Skin epidermis (tissue), 12 donors: ENCODE measurements at regions not wholly inside any gene's neighbourhood (a gene's known extent, or its start where the extent isn't known, plus 50 kb on each side); places are given as distances from the start of the nearest gene placed in this dataset.
"Not testable (repeated sequence)": the region's sequence is repeated elsewhere in the genome, so short reads cannot be mapped to it uniquely, and the experiment has no call there.

ENCODE experiments used
- H3K27ac ChIP-seq, 21 experiments: fragments of 200-600 bp; sonication (generic) in 11 of 21; one replicate each; pipeline ENCODE4 v1.5.0; 2020; ENCODE audit warnings: mild to moderate bottlenecking in 3 of 21, inconsistent platforms in 2 of 21, moderate library complexity in 2 of 21
- H3K4me3 ChIP-seq, 7 experiments: fragments of 200-600 bp; sonication (generic) in 2 of 7; one replicate each; pipeline ENCODE4 v1.5.0; 2020; ENCODE audit warnings: inconsistent platforms in 2 of 7, mild to moderate bottlenecking in 2 of 7, moderate library complexity in 1 of 7

DNA sequence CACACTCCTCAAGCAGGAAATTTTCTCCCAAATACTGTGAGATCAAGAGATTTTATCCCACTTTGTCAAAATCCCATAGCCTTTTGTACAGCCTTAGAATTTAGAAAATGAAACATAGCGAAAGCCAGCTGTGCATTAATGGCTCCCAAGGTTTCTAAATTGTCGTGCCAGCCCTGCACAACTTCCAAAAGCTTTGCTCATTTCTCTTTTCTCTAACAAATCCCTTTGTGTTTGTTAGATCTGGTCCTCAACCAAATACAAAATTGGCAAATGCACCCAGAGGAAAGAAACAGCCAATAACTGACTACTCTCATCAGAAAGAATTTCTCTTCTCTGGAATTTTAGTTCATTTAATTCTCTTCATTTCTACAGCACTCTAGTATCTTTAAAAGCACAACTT is 361.1 kb downstream of the INSIG2 start:
- H3K4me3 ChIP-seq: no peak overlapping the region
- H3K27ac ChIP-seq: no peak overlapping the region

- no peak overlapping the region for H3K27ac ChIP-seq
- no peak overlapping the region for H3K4me3 ChIP-seq
Measured at GRCh38 chr2:118443596-118443995, 355.3 kb downstream of the INSIG2 start.

GRCh38 chr2:118442996-118443553 is 354.8 kb downstream of the INSIG2 start:
- H3K27ac ChIP-seq: no peak overlapping the region
- H3K4me3 ChIP-seq: no peak overlapping the region

DNA sequence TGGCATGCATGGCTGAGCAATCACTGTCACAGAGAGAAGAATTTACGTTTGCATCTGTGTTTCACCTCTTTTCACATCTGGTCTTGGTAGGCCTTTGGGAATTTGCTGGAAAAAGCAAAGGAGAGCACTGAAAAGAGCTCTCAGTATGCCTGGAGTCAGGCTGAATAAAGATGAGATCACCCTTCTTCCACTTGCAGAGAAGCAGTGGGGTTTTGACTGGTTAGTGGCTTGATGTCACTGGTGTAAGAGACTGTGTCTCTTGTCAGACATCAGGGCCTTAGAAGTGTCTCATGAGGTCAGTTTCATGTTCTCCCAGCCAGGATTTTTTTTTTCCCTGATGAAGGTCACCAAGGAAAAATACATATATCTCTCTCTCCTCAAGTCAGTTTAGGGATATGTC is 353.8 kb downstream of the INSIG2 start:
- Histone ChIP-seq H3K27ac (no peak overlapping the region), H3K4me3 (no peak overlapping the region)

GRCh38 chr2:118440404-118441098 is 352.3 kb downstream of the INSIG2 start:
- no peak overlapping the region for H3K27ac ChIP-seq
- H3K4me3 ChIP-seq: no peak overlapping the region

DNA sequence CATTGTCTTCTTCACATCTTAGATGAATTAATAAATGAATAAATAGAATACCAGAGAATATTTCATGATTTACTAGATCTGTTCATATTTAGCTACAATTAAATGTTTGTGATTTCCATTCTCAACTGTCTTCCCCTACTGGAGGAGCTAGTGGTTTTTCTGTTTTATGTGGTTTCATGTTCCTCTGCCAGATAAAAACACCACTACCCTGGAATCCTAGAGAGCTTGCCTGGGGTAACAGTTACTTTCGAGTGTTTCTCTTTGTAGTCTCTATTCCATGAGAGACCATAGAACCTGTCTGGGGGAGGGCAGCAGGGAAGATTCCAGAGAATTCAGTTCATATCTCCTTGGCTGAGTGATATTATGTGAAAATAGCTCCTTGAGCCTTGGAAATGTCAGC is 349.2 kb downstream of the INSIG2 start:
- no peak overlapping the region for H3K27ac ChIP-seq
- H3K4me3 ChIP-seq: no peak overlapping the region

DNA sequence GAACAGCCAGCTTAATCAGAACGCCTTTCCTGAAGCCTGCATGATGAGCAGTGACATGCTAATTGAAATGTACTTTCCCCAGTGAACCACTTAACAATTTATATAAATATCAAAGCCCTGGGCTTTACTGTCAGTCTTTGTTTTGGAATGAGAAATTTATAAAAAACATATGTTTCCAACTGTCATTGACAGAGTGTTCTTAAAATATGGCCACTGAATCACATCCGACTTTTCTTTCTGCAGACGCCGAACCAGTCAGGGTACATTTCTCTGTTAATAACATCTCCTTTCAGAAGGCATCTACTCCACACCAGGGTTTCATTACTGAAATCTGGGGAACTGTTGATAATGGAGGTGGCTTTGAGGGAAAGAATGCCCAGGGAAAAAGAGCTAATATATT is 343.7 kb downstream of the INSIG2 start:
- Histone ChIP-seq H3K4me3 (no peak overlapping the region), H3K27ac (peak overlapping the region in 1 of 21 experiments; percentile 11)

DNA sequence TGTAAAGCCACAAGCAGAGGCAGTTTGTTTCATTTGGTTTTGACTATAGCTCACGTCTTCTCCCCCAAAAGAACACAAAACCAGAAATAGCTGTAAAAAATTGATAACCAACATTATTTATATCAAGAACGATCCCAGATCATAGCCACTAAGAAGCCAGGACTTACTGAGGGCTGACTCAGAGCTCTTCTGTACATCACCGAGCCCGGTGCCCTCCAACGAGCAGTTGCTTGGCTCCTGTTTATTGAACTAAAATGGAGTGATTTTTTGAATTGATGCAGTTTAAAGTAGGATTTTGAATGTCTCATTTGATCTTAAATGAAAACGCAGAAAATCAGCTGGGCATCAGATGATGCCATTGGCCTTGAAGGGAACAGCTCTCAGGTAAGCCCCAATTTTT is 343.3 kb downstream of the INSIG2 start:
- Histone ChIP-seq H3K27ac (peak overlapping the region in 2 of 21 experiments; percentile 16 to 54), H3K4me3 (no peak overlapping the region)

GRCh38 chr2:118431165-118431517 is 342.9 kb downstream of the INSIG2 start:
- Histone ChIP-seq H3K4me3 (no peak overlapping the region), H3K27ac (peak overlapping the region in 6 of 21 experiments; percentile 16 to 61 (median 46))

DNA sequence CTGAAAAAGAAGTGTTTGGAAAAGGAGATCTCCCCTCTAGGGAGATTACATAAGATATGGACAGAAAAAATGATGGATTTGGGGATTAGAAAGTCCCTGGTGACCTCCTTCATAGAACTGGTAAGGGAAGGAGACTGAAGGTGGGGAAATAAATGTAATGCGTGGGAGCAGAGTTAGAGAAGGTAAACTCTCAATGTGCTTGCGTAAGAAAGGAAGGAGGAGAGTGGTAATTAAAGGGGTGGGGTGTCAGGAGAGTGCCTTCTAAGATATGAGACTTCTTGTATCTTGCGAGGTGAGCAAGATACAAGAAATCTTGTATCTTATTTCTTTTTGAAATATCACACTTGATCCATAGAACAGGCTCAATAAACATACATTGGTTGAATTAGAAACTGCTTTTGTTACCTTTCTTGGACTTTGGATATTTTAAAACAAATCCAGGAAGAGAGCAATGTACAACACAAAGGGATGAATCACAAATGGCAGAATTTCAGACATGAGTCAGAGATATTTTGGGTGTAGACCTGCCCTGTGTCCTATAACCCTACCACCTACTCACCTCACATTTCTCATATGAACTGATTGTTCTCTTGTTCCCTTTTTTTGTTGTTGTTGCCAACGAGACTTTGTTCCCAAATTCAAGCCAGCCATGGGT is 342.4 kb downstream of the INSIG2 start:
- H3K27ac ChIP-seq: peak overlapping the region in 7 of 21 experiments; percentile 23 to 61 (median 37)

GRCh38 chr2:118425191-118425590 is 336.9 kb downstream of the INSIG2 start:
- H3K27ac ChIP-seq: no peak overlapping the region

More for the DNA sequence above, 342.4 kb downstream of the INSIG2 start:
- H3K4me3 ChIP-seq: no peak overlapping the region

GRCh38 chr2:118423776-118424175 is 335.5 kb downstream of the INSIG2 start:
- Histone ChIP-seq H3K4me3 (no peak overlapping the region), H3K27ac (no peak overlapping the region)

More at GRCh38 chr2:118425191-118425590, 336.9 kb downstream of the INSIG2 start:
- H3K4me3 ChIP-seq: no peak overlapping the region

DNA sequence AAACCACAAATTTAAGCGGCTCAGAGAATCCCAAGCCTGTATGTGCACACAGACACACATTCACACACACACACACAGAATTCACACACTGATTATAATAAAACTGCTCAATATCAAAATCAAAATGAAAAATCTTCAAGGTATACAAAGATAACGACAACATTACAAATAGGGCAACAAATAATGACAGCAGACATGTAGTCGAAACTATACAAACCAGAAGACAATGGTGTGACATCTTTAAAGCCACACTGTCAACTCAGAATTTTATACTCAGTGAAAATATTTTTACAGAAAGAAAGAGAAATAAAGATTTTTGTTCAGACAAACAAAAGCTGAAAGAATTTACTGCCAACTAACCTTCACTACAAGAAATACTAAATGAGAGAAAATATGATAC is 333.4 kb downstream of the INSIG2 start:
- Histone ChIP-seq H3K27ac (no peak overlapping the region), H3K4me3 (no peak overlapping the region)

- Histone ChIP-seq H3K27ac (peak overlapping the region in 3 of 21 experiments; percentile 12 to 46 (median 14)), H3K4me3 (no peak overlapping the region)
Measured at GRCh38 chr2:118417406-118418120, 329.3 kb downstream of the INSIG2 start.

DNA sequence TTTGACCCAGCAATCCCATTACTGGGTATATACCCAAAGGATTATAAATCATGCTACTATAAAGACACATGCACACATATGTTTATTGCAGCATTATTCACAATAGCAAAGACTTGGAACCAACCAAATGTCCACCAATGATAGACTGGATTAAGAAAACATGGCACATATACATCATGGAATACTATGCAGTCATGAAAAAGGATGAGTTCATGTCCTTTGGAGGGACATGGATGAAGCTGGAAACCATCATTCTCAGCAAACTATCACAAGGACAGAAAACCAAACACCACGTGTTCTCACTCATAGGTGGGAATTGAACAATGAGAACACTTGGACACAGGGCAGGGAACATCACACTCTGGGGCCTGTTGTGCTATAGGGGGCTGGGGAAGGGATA is 326.9 kb downstream of the INSIG2 start:
- not testable (repeated sequence) for H3K27ac ChIP-seq, H3K4me3 ChIP-seq

GRCh38 chr2:118403658-118404451 is 315.6 kb downstream of the INSIG2 start:
- H3K4me3 ChIP-seq: no peak overlapping the region
- no peak overlapping the region for H3K27ac ChIP-seq

DNA sequence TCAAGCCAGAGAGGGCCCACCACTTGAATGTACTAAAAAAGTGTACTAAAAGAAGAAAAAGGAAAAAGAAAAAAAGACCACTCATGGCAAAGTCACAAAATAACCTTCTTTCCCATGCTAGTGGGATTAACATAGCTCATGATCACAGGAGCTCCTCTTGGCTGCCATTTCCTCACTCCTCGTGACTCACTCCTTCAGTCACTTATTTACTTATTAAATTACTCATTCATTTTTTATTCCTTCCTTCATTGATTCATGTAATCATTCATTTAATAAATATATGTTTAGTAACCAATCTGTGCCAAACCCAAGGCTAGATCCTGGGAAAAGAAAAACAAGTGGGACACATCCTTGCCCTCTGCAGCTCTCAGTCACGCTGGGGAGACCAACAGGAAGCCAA is 300.5 kb downstream of the INSIG2 start:
- H3K27ac ChIP-seq: peak overlapping the region in 5 of 21 experiments; percentile 13 to 79 (median 28)
- no peak overlapping the region for H3K4me3 ChIP-seq

- Histone ChIP-seq H3K27ac (peak overlapping the region in 11 of 21 experiments; percentile 47 to 79 (median 60)), H3K4me3 (no peak overlapping the region)
Measured at GRCh38 chr2:118387509-118387908, 299.2 kb downstream of the INSIG2 start.

GRCh38 chr2:118386641-118387302 is 298.5 kb downstream of the INSIG2 start:
- no peak overlapping the region for H3K4me3 ChIP-seq
- peak overlapping the region in 11 of 21 experiments; percentile 47 to 79 (median 60) for H3K27ac ChIP-seq
